IPS-NIHi11 (cell line): ENCODE measurements at regions not wholly inside any gene's neighbourhood (a gene's known extent, or its start where the extent isn't known, plus 50 kb on each side); places are given as distances from the start of the nearest gene placed in this dataset.
"Not testable (repeated sequence)": the region's sequence is repeated elsewhere in the genome, so short reads cannot be mapped to it uniquely, and the experiment has no call there.

Experiments
- DNase-seq: peaks from one replicate; pipeline ENCODE4 v3.0.0; 2012; ENCODE audit warnings: mixed read lengths, low spot score

DNA sequence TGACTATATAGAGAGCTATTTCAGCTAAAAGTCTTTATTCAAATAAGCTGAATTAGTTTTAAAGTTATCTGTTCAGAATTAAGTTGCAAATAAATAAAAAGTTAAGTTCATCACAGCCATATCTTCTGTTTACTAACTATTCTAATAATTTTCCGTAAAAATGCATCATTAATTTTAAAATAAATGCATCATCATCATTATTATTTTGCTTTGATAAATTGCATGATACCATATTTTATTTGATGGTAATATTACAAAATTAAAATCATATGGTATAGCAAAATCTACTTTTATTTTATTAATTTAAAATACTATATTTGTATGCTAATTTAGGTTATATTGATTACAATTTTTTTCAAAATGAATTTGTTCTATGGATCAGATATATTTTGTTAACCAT, 357.3 kb upstream of the NDST4 start:
- DNase-seq: no peak

DNA sequence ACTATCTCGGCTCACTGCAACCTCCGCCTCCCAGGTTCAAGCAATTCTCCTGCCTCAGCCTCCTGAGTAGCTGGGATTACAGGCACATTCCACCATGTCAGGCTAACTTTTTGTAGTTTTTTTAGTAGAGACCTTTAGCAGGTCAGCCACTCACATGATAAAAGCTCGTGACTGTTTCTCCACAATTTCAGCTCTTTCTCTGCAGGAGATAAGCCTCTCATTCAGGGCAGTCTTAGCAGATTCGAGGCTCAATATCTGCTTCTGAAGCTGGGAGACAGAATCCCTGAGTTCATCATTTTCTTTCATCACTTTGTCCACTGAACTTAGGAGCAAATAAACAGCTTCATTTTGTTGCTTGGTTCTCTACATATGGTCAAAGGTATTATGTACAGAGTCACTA, 345.9 kb upstream of the NDST4 start:
- DNase-seq: not testable (repeated sequence)

DNA sequence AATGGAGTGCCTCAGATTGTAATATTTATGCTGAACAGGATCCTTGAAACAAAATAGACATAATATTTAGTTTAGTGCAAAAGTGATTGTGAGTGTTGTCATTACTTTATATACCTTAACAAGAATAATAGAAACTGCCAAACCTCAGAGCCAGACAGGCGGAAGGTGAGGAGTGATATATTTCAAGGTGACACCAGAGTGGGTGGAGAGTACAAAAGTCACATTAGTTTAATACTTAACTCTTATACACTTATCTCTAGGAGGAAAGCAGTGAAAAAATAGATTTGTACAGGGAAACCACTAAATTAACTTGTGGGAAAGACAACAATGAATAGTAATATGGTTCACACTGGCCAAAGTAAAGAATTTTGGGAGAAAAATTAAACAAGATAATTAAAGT, 342.8 kb upstream of the NDST4 start:
- no peak for DNase-seq

DNA sequence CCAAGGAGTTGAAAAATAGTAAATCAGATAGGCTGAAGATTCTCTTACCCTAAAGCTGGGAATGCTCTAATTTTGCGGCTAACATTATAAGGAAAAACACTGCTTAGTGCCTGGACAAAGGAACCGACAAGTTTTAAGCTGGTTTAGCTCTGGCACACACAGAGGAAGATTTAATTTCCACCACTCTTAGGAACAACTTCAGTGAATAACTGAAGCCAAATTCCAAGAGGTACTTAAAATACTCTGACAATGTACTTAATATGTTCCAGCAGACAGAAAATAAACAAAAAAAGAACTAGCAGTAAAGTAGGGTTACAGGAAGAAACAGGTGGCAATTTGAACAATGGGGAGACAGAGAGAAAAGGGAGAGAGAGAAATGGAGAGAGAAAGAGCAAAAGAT, 340.8 kb upstream of the NDST4 start:
- no peak for DNase-seq

DNA sequence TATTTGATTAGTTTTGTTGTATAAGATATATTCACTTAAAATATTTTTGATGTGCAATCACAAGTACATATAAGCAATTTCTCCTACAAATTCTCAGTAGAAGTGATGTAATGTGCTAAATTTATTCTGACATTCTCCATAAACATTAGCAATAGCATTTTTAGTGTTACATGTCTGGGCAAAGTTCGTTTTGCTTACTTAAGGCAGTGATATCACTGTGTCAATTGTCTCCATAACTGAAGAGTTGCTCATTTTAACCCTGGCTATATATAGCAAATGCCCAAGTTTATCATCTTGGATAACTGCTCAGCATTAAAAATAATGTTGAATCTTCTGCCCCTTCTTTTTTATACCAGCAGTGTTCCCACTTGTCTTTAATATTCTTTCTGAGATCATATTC, 340.0 kb upstream of the NDST4 start:
- no peak for DNase-seq

DNA sequence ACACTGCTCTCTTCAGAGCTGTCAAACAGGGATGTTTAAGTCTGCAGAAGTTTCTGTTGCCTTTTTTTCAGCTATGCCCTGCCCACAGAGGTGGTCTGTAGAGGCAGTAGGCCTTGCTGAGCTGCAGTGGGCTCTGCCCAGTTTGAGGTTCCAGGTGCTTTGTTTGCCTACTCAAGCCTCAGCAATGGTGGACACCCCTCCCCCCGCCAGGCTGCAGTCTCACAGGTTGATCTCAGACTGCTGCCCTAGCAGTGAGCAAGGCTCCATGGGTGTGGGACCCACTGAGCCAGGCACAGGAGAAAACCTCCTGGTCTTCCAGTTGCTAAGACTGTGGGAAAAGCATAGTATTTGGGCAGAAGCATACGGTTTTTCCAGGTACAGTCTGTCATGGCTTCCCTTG, 338.8 kb upstream of the NDST4 start:
- DNase-seq: not testable (repeated sequence)

DNA sequence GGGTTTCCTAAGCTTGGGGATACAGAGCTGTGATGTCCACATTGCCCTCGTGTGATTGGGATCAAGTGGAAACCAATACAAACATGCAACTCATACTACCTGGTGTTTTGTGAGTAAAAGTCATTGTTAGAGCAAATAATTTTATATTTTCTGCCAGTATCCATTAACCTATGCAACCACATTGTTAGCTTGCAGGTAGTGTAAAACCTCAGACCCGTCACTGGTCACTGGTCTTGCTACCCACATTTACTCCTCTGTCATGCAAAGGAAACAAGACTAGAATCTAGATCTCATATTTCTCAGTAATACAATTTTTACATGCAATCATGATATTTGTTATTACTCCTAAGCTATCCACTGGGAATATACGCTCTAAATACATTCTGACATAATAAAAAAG, 324.3 kb upstream of the NDST4 start:
- no peak for DNase-seq

DNA sequence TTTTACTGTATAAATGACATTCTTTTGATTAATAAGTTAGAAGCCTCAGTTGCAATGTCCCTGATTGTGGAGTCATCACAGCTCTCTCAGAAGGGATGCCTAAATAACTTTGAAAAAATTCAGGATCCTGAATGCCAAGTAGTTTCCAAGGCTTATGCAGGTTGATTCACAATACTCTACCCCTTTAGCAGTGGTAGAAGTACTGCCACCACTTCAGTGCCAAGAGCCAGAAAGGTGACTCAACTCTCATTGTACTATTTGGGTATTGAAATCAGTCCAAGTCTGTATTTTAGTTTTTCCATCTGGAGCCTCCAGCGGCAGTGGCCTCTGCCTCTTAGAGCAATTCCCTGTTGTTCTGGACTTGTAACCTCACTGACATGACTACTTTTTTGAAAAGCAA, 320.1 kb upstream of the NDST4 start:
- no peak for DNase-seq

DNA sequence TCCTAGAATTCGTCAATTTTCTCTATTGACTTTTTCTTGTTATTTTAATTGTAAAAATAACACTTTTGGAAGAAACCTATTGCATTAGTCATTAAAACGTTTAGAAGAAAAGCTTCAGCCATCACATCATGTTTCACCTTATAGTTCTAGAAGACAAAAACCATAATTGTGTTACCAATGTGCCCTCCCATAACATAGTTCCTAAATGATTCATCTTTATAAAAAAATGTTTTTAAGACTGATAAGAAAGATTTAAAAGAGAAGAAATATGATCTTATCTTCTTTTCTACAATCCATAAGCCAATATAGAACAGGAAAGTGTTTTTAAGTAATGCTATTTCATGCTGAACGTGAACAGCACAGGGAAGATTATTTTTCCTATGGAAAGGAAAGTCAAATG, 316.6 kb upstream of the NDST4 start:
- DNase-seq: no peak

DNA sequence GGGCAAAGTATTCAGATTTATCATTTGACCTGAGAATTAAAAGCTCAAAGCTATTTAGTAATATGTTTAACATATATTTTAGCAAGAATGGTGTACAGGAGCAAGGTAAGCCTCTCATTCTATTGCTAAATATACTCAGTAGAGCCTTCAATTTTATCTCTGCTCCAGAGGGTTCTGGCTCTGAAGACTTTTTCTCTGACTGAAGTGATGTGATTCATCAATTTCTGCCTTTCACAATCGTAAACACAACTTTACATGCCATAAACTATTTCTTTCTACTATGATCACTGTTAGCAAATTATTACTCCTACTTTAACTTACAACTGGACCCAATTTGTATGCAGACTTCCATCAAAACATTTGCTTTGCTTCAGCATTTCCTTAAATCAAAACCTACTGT, 315.0 kb upstream of the NDST4 start:
- no peak for DNase-seq

DNA sequence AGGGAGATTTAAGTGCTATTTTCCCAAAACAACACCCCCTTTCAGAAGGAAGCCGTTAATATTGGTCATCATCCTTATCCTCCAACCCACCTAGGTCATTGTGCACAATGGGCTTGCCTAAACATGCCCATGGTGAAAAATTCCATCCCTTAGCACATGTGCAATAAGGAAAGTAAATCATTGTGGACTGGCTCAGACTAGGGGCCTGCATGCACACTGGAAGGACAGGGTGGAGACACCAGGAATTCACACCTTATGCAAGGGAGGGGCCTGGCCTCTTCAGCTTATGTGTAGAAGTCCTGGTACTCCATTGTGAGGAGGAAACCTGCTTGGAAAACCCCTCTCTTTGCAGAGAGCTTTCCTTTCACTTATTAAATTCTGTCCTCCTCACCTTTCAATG, 311.4 kb upstream of the NDST4 start:
- DNase-seq: no peak

DNA sequence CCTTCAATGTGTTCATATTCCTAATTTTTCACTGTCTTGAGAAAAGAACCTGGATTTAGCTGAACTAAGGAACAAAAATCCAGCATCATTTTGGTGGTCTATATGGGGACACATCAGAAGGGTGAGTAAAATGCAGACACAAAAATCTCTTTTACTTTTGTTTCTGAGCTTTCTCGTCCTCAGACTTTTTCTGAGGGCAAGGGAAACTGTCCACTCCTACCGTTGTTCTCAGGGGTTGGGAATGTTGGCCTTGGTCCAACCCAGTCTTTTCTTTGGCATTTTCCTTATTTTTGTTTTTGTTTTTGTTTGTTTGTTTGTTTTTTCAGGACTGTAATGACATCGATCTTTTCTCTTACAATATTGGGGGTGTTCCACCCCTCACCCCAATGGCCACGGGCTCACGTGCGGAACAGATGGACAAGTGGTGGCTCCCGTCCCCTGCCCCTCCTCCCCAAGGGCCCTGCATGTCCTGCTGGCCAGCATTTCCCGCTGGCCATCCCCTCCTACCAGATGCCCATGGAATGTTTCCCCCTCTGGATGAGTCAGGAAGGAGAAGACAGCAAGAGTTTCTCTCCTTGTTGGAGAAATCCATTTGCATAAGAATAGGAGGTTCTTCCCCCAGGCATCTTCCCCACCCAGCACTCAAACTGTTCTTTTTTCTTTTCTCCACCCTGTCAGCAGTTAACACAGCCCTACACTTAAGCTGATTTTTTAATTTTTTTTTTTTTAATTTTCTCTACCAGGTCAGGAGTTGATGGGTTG, 305.4 kb upstream of the NDST4 start:
- DNase-seq: peak; percentile 20

DNA sequence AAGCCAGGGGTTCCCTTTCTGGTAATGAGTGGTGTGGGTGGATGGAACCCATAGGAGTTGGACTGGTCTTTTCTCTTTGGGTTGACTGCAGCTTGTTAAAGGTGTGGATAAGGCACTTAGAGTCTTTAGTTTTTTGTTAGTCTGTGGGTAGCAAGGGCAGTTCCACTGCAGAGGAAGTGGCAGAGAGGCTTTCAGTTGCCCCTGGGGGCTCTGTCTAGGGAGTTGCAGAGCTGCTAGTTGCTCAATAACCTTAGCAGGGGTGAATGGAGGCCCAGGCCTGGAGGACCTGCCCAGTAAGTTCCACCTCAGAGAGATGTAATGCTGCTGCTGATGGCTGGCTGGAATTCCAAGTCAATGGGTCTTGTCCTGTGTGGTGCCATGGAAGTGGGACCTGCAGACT, 282.6 kb upstream of the NDST4 start:
- no peak for DNase-seq

DNA sequence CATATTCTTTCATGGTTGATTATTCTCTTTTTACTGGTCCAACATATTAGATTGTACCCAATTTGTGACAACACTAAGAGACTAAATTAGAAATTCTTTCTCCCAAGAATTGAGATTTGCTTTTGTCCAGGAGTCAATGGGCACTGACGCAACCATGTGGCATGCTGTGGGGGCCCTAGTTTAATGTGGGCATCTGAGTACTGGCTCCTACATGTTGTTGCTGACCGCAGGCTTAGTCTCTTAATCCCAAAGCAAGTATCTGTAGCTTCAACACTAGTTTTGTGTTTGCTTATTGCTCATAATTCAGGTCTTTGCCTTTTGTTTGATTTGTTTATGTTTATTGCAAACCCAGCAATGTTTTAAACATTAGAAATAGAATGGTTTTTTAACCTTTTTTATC, 263.4 kb upstream of the NDST4 start:
- DNase-seq: no peak

DNA sequence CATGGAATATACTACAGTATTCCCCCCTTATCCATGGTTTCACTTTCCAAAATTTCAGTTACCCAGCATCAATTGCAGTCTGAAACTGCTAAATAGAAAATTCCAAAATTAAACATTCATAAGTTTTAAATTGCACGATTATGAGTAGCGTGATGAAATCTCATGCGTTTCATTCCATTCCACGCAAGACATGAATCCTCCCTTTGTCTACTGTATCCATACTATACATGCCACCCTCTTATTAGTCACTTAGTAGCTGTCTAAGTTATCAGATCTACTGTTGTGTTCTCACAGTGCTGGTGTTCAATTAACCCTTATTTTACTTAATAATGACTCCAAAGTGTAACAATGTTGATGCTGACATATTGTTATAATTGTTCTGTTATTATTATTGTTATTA, 261.2 kb upstream of the NDST4 start:
- no peak for DNase-seq

DNA sequence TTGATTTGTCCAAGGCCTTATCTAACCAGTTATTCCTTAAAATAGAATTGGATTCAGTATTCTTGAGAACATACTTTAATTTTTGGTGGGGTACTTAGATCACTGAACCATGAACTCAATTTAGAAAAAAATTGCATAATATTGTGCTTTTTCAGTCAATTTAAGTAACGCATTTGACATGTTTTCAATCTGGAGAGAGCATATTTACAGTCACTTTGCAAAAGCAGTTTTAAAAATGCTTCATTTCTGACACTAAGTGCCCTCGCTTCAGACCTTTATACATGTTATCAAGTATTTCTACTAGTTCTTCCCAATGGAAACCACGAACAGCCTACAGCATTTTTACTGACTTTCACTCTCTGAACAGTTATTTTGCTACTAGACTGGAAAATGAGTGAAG, 257.1 kb upstream of the NDST4 start:
- no peak for DNase-seq

DNA sequence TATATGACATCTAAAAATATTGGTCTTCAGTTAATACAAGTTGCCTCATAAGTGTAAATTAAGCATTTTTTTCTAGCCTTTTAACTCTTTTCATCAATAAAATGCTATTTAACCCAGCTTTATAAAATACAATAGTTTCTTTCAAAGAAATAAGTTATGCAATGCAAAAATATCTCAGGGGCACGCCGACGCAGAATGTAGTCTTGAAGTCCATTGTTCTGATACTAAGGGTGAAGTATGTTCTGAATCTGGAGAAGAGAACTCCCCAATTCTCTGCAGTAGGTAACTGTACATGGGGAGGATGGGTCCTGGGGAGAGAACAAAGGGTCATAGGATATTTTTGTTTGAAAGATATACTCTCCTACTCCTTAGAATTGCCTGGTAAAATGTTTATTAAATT, 256.6 kb upstream of the NDST4 start:
- no peak for DNase-seq

DNA sequence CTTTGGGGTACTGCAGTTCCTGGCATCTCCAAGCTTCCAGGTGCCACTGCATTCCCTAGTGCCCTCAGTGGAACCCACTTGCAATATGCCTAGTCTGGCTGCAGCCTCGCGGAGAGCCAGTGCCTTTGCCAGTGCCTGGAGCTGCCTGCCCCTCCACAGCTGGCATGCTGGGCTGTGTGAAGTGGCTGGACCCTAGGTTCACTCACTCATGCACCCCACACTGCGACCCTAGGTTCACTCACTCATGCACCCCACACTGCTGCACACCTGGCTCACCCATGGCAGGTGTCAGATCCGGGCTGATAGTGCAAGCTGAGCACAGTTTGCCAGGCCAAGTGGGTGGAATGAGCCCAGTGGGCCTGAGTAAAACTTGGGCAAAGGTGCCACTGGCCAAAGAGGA, 253.0 kb upstream of the NDST4 start:
- no peak for DNase-seq

DNA sequence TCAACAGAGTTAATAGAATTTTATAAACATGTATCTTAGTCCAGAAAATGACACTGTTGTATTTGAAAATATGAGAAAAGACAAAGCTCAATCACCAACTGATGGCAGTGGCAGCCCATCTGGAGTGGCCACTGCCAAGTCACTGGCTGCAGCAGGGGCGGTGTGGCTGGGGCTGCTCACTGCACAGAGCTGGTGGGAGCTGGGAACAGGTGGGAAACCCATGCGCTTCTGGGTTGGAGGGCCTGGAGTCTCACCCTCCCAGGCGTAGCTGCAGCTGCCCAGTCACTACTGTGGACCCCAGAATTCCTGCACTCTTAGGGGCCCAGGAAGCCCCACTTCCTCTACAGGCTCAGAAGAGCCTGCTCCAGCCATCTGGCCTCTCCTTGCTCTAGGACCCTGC, 251.8 kb upstream of the NDST4 start:
- DNase-seq: no peak

DNA sequence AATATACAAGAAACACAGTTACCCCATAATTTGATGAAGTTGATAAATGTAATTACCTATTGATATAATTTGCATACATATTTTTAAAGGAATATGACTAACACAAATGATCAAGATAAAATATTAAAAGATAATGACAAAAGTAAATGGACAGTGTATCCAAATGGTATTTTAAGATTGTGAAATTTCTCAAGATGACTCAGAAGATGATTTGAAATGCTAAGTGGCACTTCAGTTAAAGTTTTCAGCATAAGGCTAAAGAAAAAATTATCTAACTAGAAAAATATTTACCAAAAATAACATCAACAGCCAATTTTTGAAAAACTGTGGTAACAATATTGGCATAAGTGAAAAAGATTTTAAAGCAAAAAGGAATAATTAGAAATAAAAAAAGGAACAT, 248.4 kb upstream of the NDST4 start:
- DNase-seq: no peak

DNA sequence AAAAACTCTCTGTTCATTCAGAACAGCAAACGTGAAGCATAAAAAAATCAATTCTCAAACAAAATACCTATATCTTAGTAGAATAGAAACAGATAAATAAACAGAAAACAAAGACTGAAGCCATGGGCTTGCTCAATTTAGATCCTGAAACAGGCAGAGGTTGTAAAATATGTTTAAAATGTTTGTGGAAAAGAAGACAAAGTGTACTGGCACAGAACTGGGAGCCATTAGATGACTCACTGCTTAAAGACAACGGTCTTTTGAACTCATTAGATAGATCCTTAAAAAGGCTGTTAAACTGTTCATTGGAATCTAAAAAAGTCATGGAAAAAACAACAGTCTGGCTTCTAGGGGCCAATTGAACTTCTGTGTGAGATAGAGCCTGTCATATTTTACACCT, 247.0 kb upstream of the NDST4 start:
- no peak for DNase-seq

DNA sequence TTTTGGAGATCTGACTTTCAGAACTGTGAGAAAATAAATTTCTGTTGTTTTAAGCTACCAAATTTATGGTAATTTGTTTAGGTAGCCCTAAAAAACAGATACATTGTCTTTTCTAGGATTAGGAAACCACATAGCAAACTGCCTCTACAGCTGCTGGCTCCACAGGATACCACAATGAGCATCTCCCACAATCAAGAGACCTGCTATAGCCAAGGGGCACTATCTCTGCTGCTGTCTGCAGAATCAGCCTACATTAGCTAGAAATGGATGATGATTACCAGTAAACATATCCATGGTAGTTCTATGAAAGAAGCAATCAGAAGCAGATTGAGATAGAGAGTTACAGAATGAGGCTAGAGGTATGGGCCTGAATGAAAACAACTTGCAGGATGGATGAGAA, 244.4 kb upstream of the NDST4 start:
- no peak for DNase-seq

DNA sequence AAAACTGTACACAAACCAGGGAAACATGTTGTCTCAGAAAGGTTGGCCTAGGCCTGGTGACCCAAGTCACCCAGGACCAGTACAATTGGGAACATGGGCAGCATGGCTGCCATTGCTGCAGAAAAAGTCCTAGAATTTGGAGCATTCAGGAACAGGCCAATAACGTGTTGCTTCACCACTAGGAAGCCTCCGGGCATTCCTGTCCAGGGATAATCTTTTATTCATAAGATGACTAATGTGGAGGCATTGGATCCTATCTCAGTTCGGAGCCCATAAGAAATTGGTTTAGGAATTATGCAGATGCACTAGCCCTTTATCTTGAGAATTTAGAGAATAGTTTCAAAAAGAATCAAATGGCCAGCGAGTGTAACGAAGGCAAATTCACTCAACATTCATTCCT, 242.8 kb upstream of the NDST4 start:
- DNase-seq: no peak

DNA sequence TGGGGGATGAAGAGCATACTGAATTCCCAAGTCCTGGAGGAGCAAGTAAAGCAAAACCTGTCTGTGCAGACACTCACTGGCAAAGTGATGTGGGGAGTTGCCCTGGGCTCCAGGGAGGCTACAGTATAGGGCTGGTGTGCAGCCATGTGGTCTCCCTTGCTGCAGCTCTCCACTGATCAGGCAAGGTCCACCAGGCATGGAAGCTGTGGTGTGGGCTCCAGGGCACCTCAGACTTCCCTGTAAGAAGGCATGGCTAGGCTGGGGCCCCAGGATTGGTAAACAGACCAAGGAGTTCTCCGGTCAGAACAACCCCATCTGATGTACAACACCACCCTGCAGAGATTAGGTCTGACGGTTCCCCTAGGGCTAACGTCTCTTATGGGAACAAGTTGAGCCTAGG, 241.9 kb upstream of the NDST4 start:
- no peak for DNase-seq

DNA sequence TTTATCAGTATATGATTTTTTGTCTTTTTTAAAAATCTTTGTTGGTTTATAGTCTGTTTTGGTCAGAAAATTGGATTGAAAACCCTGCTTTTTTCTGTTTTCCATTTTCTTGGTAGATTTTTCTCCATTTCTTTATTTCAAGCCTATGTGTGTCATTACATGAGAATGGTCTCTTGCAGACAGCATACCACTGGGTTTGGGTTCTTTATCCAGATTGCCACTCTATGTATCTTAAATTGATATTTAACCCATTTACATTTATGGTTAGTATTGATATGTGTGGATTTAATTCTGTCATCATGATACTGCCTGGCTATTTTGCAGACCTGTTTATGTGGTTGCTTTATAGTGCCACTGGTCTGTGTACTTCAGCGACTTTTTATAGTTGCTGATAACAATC, 239.9 kb upstream of the NDST4 start:
- no peak for DNase-seq
